ENCODE measurements at regions not wholly inside any gene's neighbourhood (a gene's known extent, or its start where the extent isn't known, plus 50 kb on each side); places are given as distances from the start of the nearest gene placed in this dataset.

DNA sequence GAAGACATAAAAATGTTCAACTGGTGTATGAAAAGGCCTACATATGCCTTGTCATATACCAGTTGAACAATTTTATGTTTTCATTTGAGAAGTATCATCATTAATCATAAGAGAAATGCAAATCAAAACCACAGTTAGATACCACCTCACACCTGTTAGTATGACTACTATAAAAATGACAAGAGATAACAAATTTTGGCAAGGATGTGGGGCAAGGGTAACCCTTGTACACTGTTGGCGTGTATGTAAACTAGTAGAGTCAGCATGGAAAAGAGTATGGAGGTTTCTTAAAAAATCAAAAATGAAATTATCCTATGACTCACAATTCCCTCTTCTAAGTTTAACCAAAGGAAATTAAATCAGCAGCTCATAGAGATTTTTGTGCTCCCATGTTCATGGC is 250.4 kb upstream of the ST8SIA4 start:
- Histone ChIP-seq H3K9ac (ENCODE audit: low read length) (no peak overlapping the region), H3F3A (ENCODE audit: insufficient read depth, low read length, poor library complexity, severe bottlenecking) (no peaks in the 10 kb centered on the region), H3K27me3 (ENCODE audit: insufficient read depth, low read depth, low read length) (no peaks in the 10 kb centered on the region), H3K4me3 (ENCODE audit: low read length) (no peak overlapping the region), H3K79me2 (replicated peaks; ENCODE audit: insufficient read depth, low read length) (no peaks in the 10 kb centered on the region), H3K36me3 (ENCODE audit: insufficient read depth, low read length) (no peaks in the 10 kb centered on the region), H3K9me3 (ENCODE audit: low read length) (no peaks in the 10 kb centered on the region), H3K27ac (ENCODE audit: low read length) (no peak overlapping the region), H3K4me2 (ENCODE audit: low read length) (no peak overlapping the region), H4K20me1 (ENCODE audit: insufficient read depth) (no peaks in the 10 kb centered on the region), H2AFZ (ENCODE audit: low read depth, low read length) (no peak overlapping the region), H3K9me2 (ENCODE audit: insufficient read depth, low read length) (no peaks in the 10 kb centered on the region)
- TF ChIP-seq SMC3 (conservative IDR thresholded peaks at IDR 0.05; ENCODE audit: poor library complexity) (no peak), POLR2AphosphoS5 (IDR thresholded peaks at IDR 0.05) (no peak), REST (IDR thresholded peaks at IDR 0.05; ENCODE audit: borderline replicate concordance) (no peak), EP300 (conservative IDR thresholded peaks at IDR 0.05; ENCODE audit: poor library complexity, severe bottlenecking) (no peak), RAD21 (conservative IDR thresholded peaks at IDR 0.05) (no peak), CTCF (IDR thresholded peaks at IDR 0.05; ENCODE audit: poor library complexity, severe bottlenecking) (no peak), EZH2 (IDR thresholded peaks at IDR 0.05; ENCODE audit: borderline replicate concordance, insufficient read depth, low read length, poor library complexity, severe bottlenecking) (no peak), TAF1 (IDR thresholded peaks at IDR 0.05; ENCODE audit: low read depth) (no peak), MXI1 (conservative IDR thresholded peaks at IDR 0.05; ENCODE audit: poor library complexity, severe bottlenecking) (no peak)

GRCh38 chr5:101143526-101143925 is 240.4 kb upstream of the ST8SIA4 start:
- Histone ChIP-seq H3K4me3 (ENCODE audit: low read length) (no peak overlapping the region), H3K9me2 (ENCODE audit: insufficient read depth, low read length) (no peaks in the 10 kb centered on the region), H3K27me3 (ENCODE audit: insufficient read depth, low read depth, low read length) (no peaks in the 10 kb centered on the region), H3K27ac (ENCODE audit: low read length) (no peak overlapping the region), H3F3A (ENCODE audit: insufficient read depth, low read length, poor library complexity, severe bottlenecking) (no peaks in the 10 kb centered on the region), H3K9me3 (ENCODE audit: low read length) (no peaks in the 10 kb centered on the region), H3K36me3 (ENCODE audit: insufficient read depth, low read length) (no peaks in the 10 kb centered on the region), H3K4me2 (ENCODE audit: low read length) (no peak overlapping the region), H4K20me1 (ENCODE audit: insufficient read depth) (no peaks in the 10 kb centered on the region), H3K79me2 (replicated peaks; ENCODE audit: insufficient read depth, low read length) (no peaks in the 10 kb centered on the region), H2AFZ (ENCODE audit: low read depth, low read length) (no peak overlapping the region), H3K9ac (ENCODE audit: low read length) (no peak overlapping the region)
- TF ChIP-seq SMC3 (conservative IDR thresholded peaks at IDR 0.05; ENCODE audit: poor library complexity), result no peak
- no peak for TF ChIP-seq EZH2 (IDR thresholded peaks at IDR 0.05; ENCODE audit: borderline replicate concordance, insufficient read depth, low read length, poor library complexity, severe bottlenecking)
- TF ChIP-seq POLR2AphosphoS5 (IDR thresholded peaks at IDR 0.05), result no peak
- no peak for TF ChIP-seq REST (IDR thresholded peaks at IDR 0.05; ENCODE audit: borderline replicate concordance)
- no peak for TF ChIP-seq CTCF (IDR thresholded peaks at IDR 0.05; ENCODE audit: poor library complexity, severe bottlenecking)
- TF ChIP-seq MXI1 (conservative IDR thresholded peaks at IDR 0.05; ENCODE audit: poor library complexity, severe bottlenecking), result no peak
- TF ChIP-seq TAF1 (IDR thresholded peaks at IDR 0.05; ENCODE audit: low read depth), result no peak
- TF ChIP-seq EP300 (conservative IDR thresholded peaks at IDR 0.05; ENCODE audit: poor library complexity, severe bottlenecking), result no peak
- no peak for TF ChIP-seq RAD21 (conservative IDR thresholded peaks at IDR 0.05)
